Vagina (tissue), 2 donors: ENCODE measurements at regions not wholly inside any gene's neighbourhood (a gene's known extent, or its start where the extent isn't known, plus 50 kb on each side); places are given as distances from the start of the nearest gene placed in this dataset.

Source experiments
- DNase-seq, 2 donors: peaks; one replicate each; pipeline ENCODE4 v3.0.0-alpha.2; 2017; ENCODE audit errors: extremely low spot score in 2 of 2
- H3K27ac ChIP-seq: fragments of 200-600 bp; sonication (generic); one replicate; pipeline ENCODE4 v1.5.1; 2019
- H3K27me3 ChIP-seq: fragments of 200-600 bp; sonication (generic); one replicate; pipeline ENCODE4 v1.5.1; 2019
- H3K36me3 ChIP-seq, 2 donors: fragments of 200-600 bp; sonication (generic); one replicate each; pipeline ENCODE4 v1.5.1; 2017 to 2019
- H3K4me1 ChIP-seq: fragments of 200-600 bp; sonication (generic); one replicate; pipeline ENCODE4 v1.5.1; 2019
- H3K4me3 ChIP-seq, 2 donors: fragments of 200-600 bp; sonication (generic); 1 replicate in 1 of 2; 2 replicates in 1 of 2; pipeline ENCODE4 v1.5.1; 2016 to 2019
- H3K9me3 ChIP-seq: fragments of 200-600 bp; sonication (generic); one replicate; pipeline ENCODE4 v1.5.1; 2019
- CTCF ChIP-seq, 3 experiments: fragments of 450-650 bp in 2 of 3; fragments of 200-600 bp in 1 of 3; sonication (generic) in 1 of 3; IDR thresholded peaks; one replicate each; pipeline ENCODE4 v1.5.1; 2017 to 2019; ENCODE audit warnings: antibody characterized with exemption in 3 of 3, mild to moderate bottlenecking in 2 of 3, moderate library complexity in 2 of 3
- POLR2A ChIP-seq, 2 donors: fragments of 450-650 bp; IDR thresholded peaks; one replicate each; pipeline ENCODE4 v1.6.1; 2017; ENCODE audit warnings: antibody characterized with exemption in 2 of 2, mild to moderate bottlenecking in 2 of 2, moderate library complexity in 2 of 2
- POLR2AphosphoS5 ChIP-seq, 2 donors: sonication (generic); formaldehyde crosslinking; IDR thresholded peaks; one replicate each; pipeline ENCODE4 v1.9.0; 2017; ENCODE audit warnings: antibody characterized with exemption in 2 of 2, mild to moderate bottlenecking in 2 of 2, low read depth in 1 of 2; ENCODE audit not compliant: insufficient read depth in 1 of 2
- intact Hi-C: fragments of 100-400 bp; cut with DNase I; formaldehyde crosslinking; loops from one replicate; pipeline ENCODE4 v1.15.1; 2023

- Histone ChIP-seq H3K4me1 (no peaks in the 10 kb centered on the region), H3K36me3 (no peaks in the 10 kb centered on the region), H3K27me3 (no peaks in the 10 kb centered on the region), H3K9me3 (no peaks in the 10 kb centered on the region), H3K4me3 (no peak overlapping the region), H3K27ac (no peak overlapping the region)
- DNase-seq = no peak
- intact Hi-C loops = no loop called here
- TF ChIP-seq CTCF (IDR thresholded peaks at IDR 0.05) (no peak), POLR2A (IDR thresholded peaks at IDR 0.05) (no peak), POLR2AphosphoS5 (IDR thresholded peaks at IDR 0.05; ENCODE audit: insufficient read depth in 1 of 2, low read depth in 1 of 2) (no peak)
Observed at GRCh38 chr9:109715344-109715743, 64.7 kb upstream of the PALM2AKAP2 start.

GRCh38 chr9:109716631-109717030 is 63.4 kb upstream of the PALM2AKAP2 start:
- Histone ChIP-seq H3K27ac (no peak overlapping the region), H3K4me1 (no peaks in the 10 kb centered on the region), H3K27me3 (no peaks in the 10 kb centered on the region), H3K4me3 (no peak overlapping the region), H3K36me3 (no peaks in the 10 kb centered on the region), H3K9me3 (no peaks in the 10 kb centered on the region)
- no peak for DNase-seq
- intact Hi-C loops = no loop called here
- no peak for TF ChIP-seq POLR2AphosphoS5 (IDR thresholded peaks at IDR 0.05; ENCODE audit: insufficient read depth in 1 of 2, low read depth in 1 of 2)
- TF ChIP-seq CTCF (IDR thresholded peaks at IDR 0.05) = no peak
- no peak for TF ChIP-seq POLR2A (IDR thresholded peaks at IDR 0.05)

GRCh38 chr9:109717342-109717741 is 62.7 kb upstream of the PALM2AKAP2 start:
- Histone ChIP-seq H3K36me3 (no peaks in the 10 kb centered on the region), H3K9me3 (no peaks in the 10 kb centered on the region), H3K4me1 (no peaks in the 10 kb centered on the region), H3K4me3 (no peak overlapping the region), H3K27me3 (no peaks in the 10 kb centered on the region), H3K27ac (no peak overlapping the region)
- DNase-seq = no peak
- no peak for TF ChIP-seq POLR2AphosphoS5 (IDR thresholded peaks at IDR 0.05; ENCODE audit: insufficient read depth in 1 of 2, low read depth in 1 of 2)
- TF ChIP-seq POLR2A (IDR thresholded peaks at IDR 0.05) = no peak
- no peak for TF ChIP-seq CTCF (IDR thresholded peaks at IDR 0.05)
- intact Hi-C loops = no loop called here

- H3K27me3 ChIP-seq = no peaks in the 10 kb centered on the region
- intact Hi-C loops = no loop called here
- no peak for DNase-seq
Observed at GRCh38 chr9:109718861-109719260, 61.1 kb upstream of the PALM2AKAP2 start.

GRCh38 chr9:109721001-109721400 is 59.0 kb upstream of the PALM2AKAP2 start:
- H3K27me3 ChIP-seq = no peaks in the 10 kb centered on the region
- H3K36me3 ChIP-seq = no peaks in the 10 kb centered on the region
- no peak overlapping the region for H3K4me3 ChIP-seq
- TF ChIP-seq POLR2AphosphoS5 (IDR thresholded peaks at IDR 0.05; ENCODE audit: insufficient read depth in 1 of 2, low read depth in 1 of 2) (no peak), CTCF (IDR thresholded peaks at IDR 0.05) (no peak), POLR2A (IDR thresholded peaks at IDR 0.05) (no peak)
- no peaks in the 10 kb centered on the region for H3K4me1 ChIP-seq
- H3K9me3 ChIP-seq = no peaks in the 10 kb centered on the region
- intact Hi-C loops = no loop called here
- DNase-seq = no peak
- H3K27ac ChIP-seq = no peak overlapping the region

More at GRCh38 chr9:109718861-109719260, 61.1 kb upstream of the PALM2AKAP2 start:
- H3K9me3 ChIP-seq = no peaks in the 10 kb centered on the region
- H3K4me1 ChIP-seq = no peaks in the 10 kb centered on the region
- TF ChIP-seq POLR2AphosphoS5 (IDR thresholded peaks at IDR 0.05; ENCODE audit: insufficient read depth in 1 of 2, low read depth in 1 of 2) = no peak
- TF ChIP-seq CTCF (IDR thresholded peaks at IDR 0.05) = no peak
- no peak for TF ChIP-seq POLR2A (IDR thresholded peaks at IDR 0.05)
- H3K36me3 ChIP-seq = no peaks in the 10 kb centered on the region
- H3K27ac ChIP-seq = no peak overlapping the region
- no peak overlapping the region for H3K4me3 ChIP-seq
